ENCODE measurements at regions not wholly inside any gene's neighbourhood (a gene's known extent, or its start where the extent isn't known, plus 50 kb on each side); places are given as distances from the start of the nearest gene placed in this dataset.

GRCh38 chr18:75799449-75800330 is 372.2 kb upstream of the SMIM21 start:
- H3K79me2 ChIP-seq (ENCODE audit: insufficient read depth, low read length), result no peaks in the 10 kb centered on the region

DNA sequence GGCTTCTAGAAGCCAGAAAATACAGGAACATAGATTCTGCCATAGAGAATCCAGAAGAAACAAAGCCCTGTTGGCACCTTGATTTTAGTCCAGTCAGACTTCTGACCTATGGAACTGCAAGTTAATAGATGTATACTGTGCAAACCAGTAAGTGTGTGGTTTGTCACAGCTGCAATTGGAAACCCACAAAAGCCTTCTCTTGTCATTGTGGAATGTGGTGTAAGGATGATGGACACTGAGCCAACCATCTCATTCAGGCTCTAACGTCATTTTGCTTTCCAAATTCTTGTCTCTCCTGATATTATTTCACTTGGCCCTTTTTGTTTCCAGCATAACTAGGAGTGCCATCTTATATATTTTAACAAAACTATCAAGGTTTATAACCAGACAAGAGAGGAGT is 369.5 kb upstream of the SMIM21 start:
- Histone ChIP-seq H3K9me2 (replicated peaks; ENCODE audit: insufficient read depth, low read length) (no peaks in the 10 kb centered on the region), H2AFZ (ENCODE audit: low read depth, low read length, severe bottlenecking) (no peak overlapping the region), H3K36me3 (ENCODE audit: low read length) (no peaks in the 10 kb centered on the region), H3K4me3 (ENCODE audit: insufficient read depth, low read length, poor library complexity, severe bottlenecking) (no peak overlapping the region), H3K4me2 (ENCODE audit: low read depth, low read length, poor library complexity, severe bottlenecking) (no peak overlapping the region), H4K20me1 (ENCODE audit: low read depth, low read length) (no peaks in the 10 kb centered on the region), H3K79me2 (ENCODE audit: insufficient read depth, low read length) (no peaks in the 10 kb centered on the region), H3K9ac (ENCODE audit: low read length) (no peak overlapping the region), H3K9me3 (ENCODE audit: insufficient read depth, low read length) (no peaks in the 10 kb centered on the region), H3F3A (ENCODE audit: insufficient read depth) (no peaks in the 10 kb centered on the region), H3K27me3 (ENCODE audit: low read length) (no peaks in the 10 kb centered on the region), H3K27ac (ENCODE audit: low read depth, low read length) (no peak overlapping the region)
- TF ChIP-seq EZH2phosphoT487 (conservative IDR thresholded peaks at IDR 0.05; ENCODE audit: low read length) (no peak), CTCF (IDR thresholded peaks at IDR 0.05; ENCODE audit: insufficient read depth, low read length, poor library complexity, severe bottlenecking) (no peak)

More at GRCh38 chr18:75799449-75800330, 372.2 kb upstream of the SMIM21 start:
- H3K4me2 ChIP-seq (ENCODE audit: low read depth, low read length, poor library complexity, severe bottlenecking), result no peak overlapping the region
- H2AFZ ChIP-seq (ENCODE audit: low read depth, low read length, severe bottlenecking), result no peak overlapping the region
- H3K27ac ChIP-seq (ENCODE audit: low read depth, low read length), result no peak overlapping the region
- no peak for TF ChIP-seq EZH2phosphoT487 (conservative IDR thresholded peaks at IDR 0.05; ENCODE audit: low read length)
- no peak for TF ChIP-seq CTCF (IDR thresholded peaks at IDR 0.05; ENCODE audit: insufficient read depth, low read length, poor library complexity, severe bottlenecking)
- no peak overlapping the region for H3K9ac ChIP-seq (ENCODE audit: low read length)
- no peak overlapping the region for H3K4me3 ChIP-seq (ENCODE audit: insufficient read depth, low read length, poor library complexity, severe bottlenecking)
- H3K9me2 ChIP-seq (replicated peaks; ENCODE audit: insufficient read depth, low read length), result no peaks in the 10 kb centered on the region
- no peaks in the 10 kb centered on the region for H4K20me1 ChIP-seq (ENCODE audit: low read depth, low read length)
- no peaks in the 10 kb centered on the region for H3F3A ChIP-seq (ENCODE audit: insufficient read depth)
- H3K36me3 ChIP-seq (ENCODE audit: low read length), result no peaks in the 10 kb centered on the region
- no peaks in the 10 kb centered on the region for H3K27me3 ChIP-seq (ENCODE audit: low read length)
- H3K9me3 ChIP-seq (ENCODE audit: insufficient read depth, low read length), result no peaks in the 10 kb centered on the region

DNA sequence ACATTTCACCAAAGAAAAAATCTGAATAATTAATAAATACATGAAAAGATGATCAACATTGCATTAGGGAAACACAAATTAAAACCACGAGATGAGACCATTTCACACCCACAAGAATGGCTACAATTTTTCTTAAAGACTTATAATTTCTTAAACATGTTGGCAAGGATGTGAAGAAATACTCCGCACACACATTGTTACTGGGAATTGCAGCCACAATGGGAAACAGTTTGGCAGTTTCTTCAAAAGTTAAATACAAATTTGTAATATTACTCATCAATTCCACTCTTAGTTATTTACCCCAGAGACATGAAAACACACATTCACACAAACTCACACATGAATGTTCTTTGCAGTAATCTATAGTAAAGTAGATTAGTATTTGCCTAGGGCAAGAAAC is 363.3 kb upstream of the SMIM21 start:
- Histone ChIP-seq H3K9ac (ENCODE audit: low read length) (no peak overlapping the region), H3K4me2 (ENCODE audit: low read depth, low read length, poor library complexity, severe bottlenecking) (no peak overlapping the region), H3F3A (ENCODE audit: insufficient read depth) (no peaks in the 10 kb centered on the region), H4K20me1 (ENCODE audit: low read depth, low read length) (no peaks in the 10 kb centered on the region), H3K27ac (ENCODE audit: low read depth, low read length) (no peak overlapping the region), H3K9me2 (replicated peaks; ENCODE audit: insufficient read depth, low read length) (no peaks in the 10 kb centered on the region), H2AFZ (ENCODE audit: low read depth, low read length, severe bottlenecking) (no peak overlapping the region), H3K27me3 (ENCODE audit: low read length) (no peaks in the 10 kb centered on the region), H3K4me3 (ENCODE audit: insufficient read depth, low read length, poor library complexity, severe bottlenecking) (no peak overlapping the region), H3K9me3 (ENCODE audit: insufficient read depth, low read length) (no peaks in the 10 kb centered on the region), H3K79me2 (ENCODE audit: insufficient read depth, low read length) (no peaks in the 10 kb centered on the region), H3K36me3 (ENCODE audit: low read length) (no peaks in the 10 kb centered on the region)
- TF ChIP-seq EZH2phosphoT487 (conservative IDR thresholded peaks at IDR 0.05; ENCODE audit: low read length) (no peak), CTCF (IDR thresholded peaks at IDR 0.05; ENCODE audit: insufficient read depth, low read length, poor library complexity, severe bottlenecking) (no peak)
